Vagina (tissue), 2 donors: ENCODE measurements at regions not wholly inside any gene's neighbourhood (a gene's known extent, or its start where the extent isn't known, plus 50 kb on each side); places are given as distances from the start of the nearest gene placed in this dataset.

Source experiments
- CTCF ChIP-seq, 3 experiments: fragments of 450-650 bp in 2 of 3; fragments of 200-600 bp in 1 of 3; sonication (generic) in 1 of 3; IDR thresholded peaks; one replicate each; pipeline ENCODE4 v1.5.1; 2017 to 2019; ENCODE audit warnings: antibody characterized with exemption in 3 of 3, mild to moderate bottlenecking in 2 of 3, moderate library complexity in 2 of 3
- POLR2AphosphoS5 ChIP-seq, 2 donors: sonication (generic); formaldehyde crosslinking; IDR thresholded peaks; one replicate each; pipeline ENCODE4 v1.9.0; 2017; ENCODE audit warnings: antibody characterized with exemption in 2 of 2, mild to moderate bottlenecking in 2 of 2, low read depth in 1 of 2; ENCODE audit not compliant: insufficient read depth in 1 of 2

GRCh38 chr5:159514229-159514810 lies 184.0 kb upstream of the IL12B start:
- TF ChIP-seq CTCF (IDR thresholded peaks at IDR 0.05) (no peak), POLR2AphosphoS5 (IDR thresholded peaks at IDR 0.05; ENCODE audit: insufficient read depth in 1 of 2, low read depth in 1 of 2) (no peak)
